GM19397 (cell line): ENCODE measurements at regions not wholly inside any gene's neighbourhood (a gene's known extent, or its start where the extent isn't known, plus 50 kb on each side); places are given as distances from the start of the nearest gene placed in this dataset.
"Not testable (repeated sequence)": the region's sequence is repeated elsewhere in the genome, so short reads cannot be mapped to it uniquely, and the experiment has no call there.

ENCODE experiments used
- ATAC-seq: cut with Tn5 transposase; IDR thresholded peaks from one replicate; pipeline ENCODE4 v1.9.1; 2021; ENCODE audit warnings: mild to moderate bottlenecking, moderate library complexity; ENCODE audit not compliant: unreplicated experiment

DNA sequence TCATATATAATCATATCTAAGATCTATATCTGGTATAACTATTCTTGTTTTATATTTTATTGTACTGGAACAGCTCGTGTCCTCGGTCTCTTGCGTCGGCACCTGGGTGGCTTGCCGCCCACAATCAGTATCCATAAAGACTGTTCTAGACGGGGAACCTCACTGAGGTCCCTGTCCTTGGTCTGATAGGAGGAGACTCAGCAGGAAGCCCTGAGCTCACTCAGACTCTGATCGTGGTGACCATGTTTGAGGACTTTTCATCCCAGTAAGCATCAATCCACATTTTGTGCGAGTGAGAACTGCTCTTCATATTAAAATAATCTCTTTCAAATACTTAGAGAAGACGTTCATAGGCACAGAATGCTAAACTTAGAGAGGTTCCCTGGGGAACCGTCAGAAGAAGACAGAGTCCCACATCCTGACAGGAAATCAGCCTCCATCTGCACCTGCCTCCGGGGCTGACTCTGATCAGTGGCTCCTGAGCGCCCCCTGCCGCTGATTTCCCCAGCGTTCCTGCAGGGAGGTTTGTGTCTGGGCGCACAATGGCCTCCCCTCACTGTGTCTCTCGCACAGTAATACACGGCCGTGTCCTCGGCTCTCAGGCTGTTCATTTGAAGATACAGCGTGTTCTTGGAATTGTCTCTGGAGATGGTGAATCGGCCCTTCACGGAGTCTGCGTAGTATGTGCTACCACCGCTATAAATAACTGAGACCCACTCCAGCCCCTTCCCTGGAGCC is 1065.9 kb downstream of the TMEM121 start:
- not testable (repeated sequence) for ATAC-seq

DNA sequence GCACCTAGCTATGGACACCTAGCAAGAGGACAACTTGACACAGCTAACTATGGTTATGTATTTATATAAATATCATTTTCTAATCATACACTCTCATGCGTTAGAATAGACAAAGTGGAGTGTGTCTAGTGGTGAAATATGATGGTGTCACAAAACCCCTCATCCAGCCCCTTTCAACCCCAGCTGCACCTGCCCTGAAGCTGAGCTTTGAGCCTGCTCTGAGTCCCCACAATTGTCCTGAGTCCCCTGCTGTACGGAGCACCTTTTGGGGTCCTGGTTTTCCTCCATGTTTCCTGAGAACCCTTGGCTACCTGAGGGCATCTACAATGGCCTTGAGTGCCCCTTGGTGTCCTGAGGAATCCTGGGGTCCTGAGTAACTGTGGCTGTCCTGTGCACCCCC is 1072.8 kb downstream of the TMEM121 start:
- no peak for ATAC-seq

GRCh38 chr14:106605548-106606448 is 1079.4 kb downstream of the TMEM121 start:
- ATAC-seq, result peak; percentile 75

DNA sequence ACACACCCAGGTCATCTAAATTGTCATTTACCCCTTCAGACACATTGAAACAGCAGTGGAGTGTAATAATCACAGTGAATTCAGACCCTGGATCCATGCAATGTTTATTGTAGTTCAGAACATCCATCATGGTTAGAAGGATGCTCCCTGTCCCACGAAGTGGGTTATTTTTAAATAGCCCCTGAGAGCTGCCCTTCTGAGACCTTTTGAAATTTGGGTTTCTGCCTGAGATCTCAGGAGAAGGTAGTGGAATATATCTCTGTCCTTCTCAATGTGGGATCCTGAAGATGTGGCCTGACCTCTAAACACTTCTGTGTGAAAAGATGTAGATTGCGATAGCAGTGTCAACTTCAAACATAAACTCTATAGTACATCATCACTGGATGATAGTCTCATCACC is 1080.6 kb downstream of the TMEM121 start:
- ATAC-seq, result no peak

GRCh38 chr14:106610691-106611090 is 1084.3 kb downstream of the TMEM121 start:
- ATAC-seq, result no peak

DNA sequence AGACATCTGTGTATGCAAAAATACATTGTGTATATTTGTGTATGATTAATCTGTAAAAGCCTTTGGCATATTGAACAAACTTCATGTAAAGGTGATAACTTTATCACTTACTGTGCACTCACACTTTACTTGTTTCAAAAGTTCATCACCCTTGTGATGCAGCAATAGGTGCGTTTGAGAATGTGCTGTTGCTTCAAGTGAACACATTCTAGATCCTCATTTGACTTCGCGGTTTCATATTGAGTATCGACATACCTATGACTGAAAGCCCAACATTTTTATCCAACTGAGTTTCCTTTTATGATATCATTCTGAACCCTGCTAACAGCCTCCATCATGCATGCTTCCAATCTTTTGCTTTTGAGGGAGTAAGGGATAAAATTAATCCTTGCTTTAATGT is 1086.9 kb downstream of the TMEM121 start:
- ATAC-seq, result no peak

- ATAC-seq, result peak; percentile 52
These were observed 1092.1 kb downstream of the TMEM121 start for GRCh38 chr14:106618471-106618951.

GRCh38 chr14:106619606-106620005 is 1093.2 kb downstream of the TMEM121 start:
- no peak for ATAC-seq

- no peak for ATAC-seq
These were observed 1094.0 kb downstream of the TMEM121 start for GRCh38 chr14:106620368-106620767.

GRCh38 chr14:106622200-106622745 is 1095.9 kb downstream of the TMEM121 start:
- no peak for ATAC-seq

DNA sequence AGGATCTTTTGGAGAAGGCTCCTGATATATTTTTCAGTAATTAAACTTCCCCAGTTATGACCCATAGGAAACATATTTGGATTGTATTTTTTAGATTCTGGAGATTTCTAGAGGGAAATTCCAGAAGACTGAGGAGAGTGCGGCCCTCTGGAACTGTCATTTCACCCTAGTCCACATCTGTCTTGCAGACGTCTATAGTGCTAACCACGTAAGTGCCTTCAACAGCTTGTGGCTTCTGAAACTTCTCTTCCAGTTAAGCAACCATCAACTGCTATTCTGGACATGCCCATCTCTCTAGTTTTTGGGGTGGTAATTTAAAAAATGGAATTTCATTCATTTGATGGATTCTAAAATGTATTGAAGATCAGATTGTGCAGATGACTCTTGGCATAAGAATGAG is 1098.8 kb downstream of the TMEM121 start:
- ATAC-seq, result no peak

GRCh38 chr14:106626469-106626868 is 1100.1 kb downstream of the TMEM121 start:
- ATAC-seq, result not testable (repeated sequence)

DNA sequence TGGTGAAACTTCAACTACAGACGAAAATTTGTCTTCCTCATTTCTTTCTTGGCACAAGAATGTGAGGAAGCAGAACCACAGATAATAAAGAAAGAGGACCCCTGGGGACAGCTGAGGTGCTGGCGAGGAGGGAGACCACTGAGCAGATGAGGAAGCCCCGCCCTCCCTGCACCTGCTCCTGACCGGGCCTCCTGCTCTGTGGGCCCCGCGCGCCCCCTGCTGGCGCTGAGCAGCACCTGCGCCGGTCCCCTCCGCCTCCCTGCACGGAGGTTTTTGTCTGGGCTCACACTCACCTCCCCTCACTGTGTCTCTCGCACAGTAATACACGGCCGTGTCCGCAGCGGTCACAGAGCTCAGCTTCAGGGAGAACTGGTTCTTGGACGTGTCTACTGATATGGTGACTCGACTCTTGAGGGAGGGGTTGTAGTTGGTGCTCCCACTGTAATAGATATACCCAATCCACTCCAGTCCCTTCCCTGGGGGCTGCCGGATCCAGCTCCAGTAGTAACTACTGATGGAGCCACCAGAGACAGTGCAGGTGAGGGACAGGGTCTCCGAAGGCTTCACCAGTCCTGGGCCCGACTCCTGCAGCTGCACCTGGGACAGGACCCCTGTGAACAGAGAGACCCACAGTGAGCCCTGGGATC is 1100.7 kb downstream of the TMEM121 start:
- ATAC-seq, result not testable (repeated sequence)

- no peak for ATAC-seq
These were observed 1105.5 kb downstream of the TMEM121 start for GRCh38 chr14:106631879-106632278.

DNA sequence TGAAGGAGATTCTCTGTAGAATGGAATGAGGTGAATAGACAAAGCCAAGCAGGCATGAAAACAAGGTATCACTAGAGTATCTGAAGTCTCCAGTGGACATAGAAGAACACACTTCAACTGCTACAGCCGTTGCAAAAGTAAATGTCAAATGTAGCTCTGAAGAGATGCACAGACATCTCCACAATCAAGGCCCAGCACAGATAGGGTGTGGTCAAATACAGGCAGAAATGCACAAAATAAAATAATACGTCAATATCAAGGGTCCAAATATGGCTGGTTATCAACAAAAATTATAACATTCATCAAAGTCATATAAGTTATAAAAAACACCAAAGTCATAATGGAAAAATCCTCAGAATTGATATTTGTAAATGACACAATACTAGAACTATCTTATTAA is 1107.3 kb downstream of the TMEM121 start:
- ATAC-seq, result no peak

DNA sequence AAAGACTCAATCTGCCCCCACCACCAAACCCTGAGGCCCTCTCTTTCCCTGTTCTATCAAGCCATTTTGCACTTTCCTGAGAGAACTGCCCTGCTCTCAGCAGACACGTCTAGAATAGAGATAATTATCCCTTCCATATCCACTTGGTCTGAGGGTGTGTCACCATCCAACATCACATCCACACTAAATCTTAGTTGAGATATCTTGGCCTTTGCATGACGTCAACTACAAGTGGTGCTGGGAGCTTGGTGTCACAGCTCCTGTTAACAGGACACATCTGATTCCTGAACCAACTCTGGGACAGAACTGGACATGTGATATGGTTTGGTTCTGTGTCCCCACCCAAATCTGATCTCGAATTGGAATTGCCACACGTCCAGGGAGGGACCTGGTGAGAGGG is 1109.2 kb downstream of the TMEM121 start:
- ATAC-seq, result no peak

GRCh38 chr14:106638786-106639452 is 1112.5 kb downstream of the TMEM121 start:
- ATAC-seq, result not testable (repeated sequence)

DNA sequence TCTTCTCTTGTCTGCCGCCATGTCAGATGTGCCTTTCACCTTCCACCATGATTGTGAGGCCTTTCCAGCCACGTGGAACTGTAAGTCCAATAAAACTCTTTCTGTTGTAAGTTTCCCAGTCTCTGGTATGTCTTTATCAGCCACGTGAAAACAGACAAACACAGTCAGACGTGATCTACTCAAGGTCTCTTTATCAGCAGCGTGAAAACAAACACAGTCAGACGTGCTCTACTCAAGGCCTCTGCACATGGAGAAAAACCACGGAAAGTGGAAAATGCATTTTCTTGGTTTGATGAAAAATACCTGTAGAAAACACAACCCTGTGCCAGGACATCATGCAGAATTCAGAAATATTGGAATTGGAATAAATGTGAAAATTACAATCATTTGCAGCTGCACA is 1115.7 kb downstream of the TMEM121 start:
- ATAC-seq, result no peak

DNA sequence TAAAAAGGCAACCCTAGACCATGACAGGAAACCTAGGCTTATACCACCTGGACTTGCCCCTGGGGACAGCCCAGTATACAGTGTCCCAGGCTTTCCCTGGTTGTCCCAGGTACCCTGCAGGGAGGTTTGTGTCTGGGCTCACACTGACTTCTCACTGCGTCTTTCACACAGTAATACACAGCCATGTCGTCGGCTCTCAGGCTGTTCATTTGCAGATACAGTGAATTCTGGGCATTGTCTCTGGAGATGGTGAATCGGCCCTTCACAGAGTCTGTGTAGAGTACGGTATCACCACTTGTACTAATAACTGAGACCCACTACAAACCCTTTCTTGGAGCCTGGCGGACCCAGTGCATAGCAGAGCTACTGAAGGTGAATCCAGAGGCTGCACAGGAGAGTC is 1116.6 kb downstream of the TMEM121 start:
- not testable (repeated sequence) for ATAC-seq

GRCh38 chr14:106648874-106649273 is 1122.5 kb downstream of the TMEM121 start:
- ATAC-seq, result not testable (repeated sequence)
